Progenitor cell of endocrine pancreas (in vitro differentiated cells): ENCODE measurements at regions not wholly inside any gene's neighbourhood (a gene's known extent, or its start where the extent isn't known, plus 50 kb on each side); places are given as distances from the start of the nearest gene placed in this dataset.

Source experiments
- DNase-seq: peaks from one replicate; pipeline ENCODE4 v3.0.0; 2021; ENCODE audit warnings: low spot score; ENCODE audit not compliant: unreplicated experiment
- H3K27ac Mint-ChIP-seq: 2 replicates; pipeline ENCODE4 v1.8.0; 2021; ENCODE audit warnings: mild to moderate bottlenecking, moderate library complexity, mixed read lengths
- H3K27me3 Mint-ChIP-seq: 2 replicates; pipeline ENCODE4 v1.8.0; 2021; ENCODE audit warnings: mixed read lengths
- H3K36me3 Mint-ChIP-seq: 2 replicates; pipeline ENCODE4 v1.8.0; 2022; ENCODE audit warnings: mixed read lengths; ENCODE audit not compliant: insufficient read depth
- H3K4me1 Mint-ChIP-seq: 2 replicates; pipeline ENCODE4 v1.8.0; 2021; ENCODE audit warnings: low read depth, mixed read lengths
- H3K4me3 Mint-ChIP-seq: 2 replicates; pipeline ENCODE4 v1.8.0; 2021; ENCODE audit warnings: low read depth, mild to moderate bottlenecking, moderate library complexity, mixed read lengths
- H3K9me3 Mint-ChIP-seq: 2 replicates; pipeline ENCODE4 v1.8.0; 2021; ENCODE audit warnings: low read depth, mixed read lengths
- CTCF ChIP-seq: fragments of 200-600 bp; sonication (generic); IDR thresholded peaks from one replicate; pipeline ENCODE4 v1.5.0; 2021; ENCODE audit warnings: antibody characterized with exemption, mild to moderate bottlenecking; ENCODE audit not compliant: unreplicated experiment

GRCh38 chr9:18009902-18010301 is 431.0 kb downstream of the SH3GL2 start:
- Mint-ChIP-seq H3K27ac (no peak overlapping the region), H3K9me3 (no peaks in the 10 kb centered on the region), H3K36me3 (no peaks in the 10 kb centered on the region), H3K4me3 (no peak overlapping the region), H3K4me1 (peaks cover 7% of the 10 kb centered on the region), H3K27me3 (peaks cover 12% of the 10 kb centered on the region)
- no peak for TF ChIP-seq CTCF
- no peak for DNase-seq

DNA sequence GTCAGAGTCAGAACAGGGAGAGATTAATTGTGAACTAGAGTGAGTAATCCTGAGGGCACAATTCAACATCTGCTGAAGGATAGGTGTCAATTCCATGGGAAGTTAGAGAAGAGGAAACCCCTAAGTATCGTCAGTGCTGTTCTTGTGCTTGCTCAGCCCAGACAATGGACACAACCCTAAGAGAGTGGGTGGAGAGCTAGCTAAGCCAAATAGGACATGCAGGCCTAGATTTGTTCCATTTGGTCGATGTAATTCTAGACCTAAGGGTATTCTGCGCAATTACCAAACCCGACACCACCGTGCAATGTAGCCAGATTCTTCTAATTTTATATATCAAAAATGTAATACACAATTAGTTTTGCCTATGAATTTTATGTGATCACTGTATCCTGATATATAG is 431.6 kb downstream of the SH3GL2 start:
- Mint-ChIP-seq H3K27me3 (peaks cover 10% of the 10 kb centered on the region), H3K4me3 (no peak overlapping the region), H3K9me3 (no peaks in the 10 kb centered on the region), H3K27ac (no peak overlapping the region), H3K36me3 (no peaks in the 10 kb centered on the region), H3K4me1 (peaks cover 7% of the 10 kb centered on the region)
- DNase-seq, result no peak
- no peak for TF ChIP-seq CTCF

DNA sequence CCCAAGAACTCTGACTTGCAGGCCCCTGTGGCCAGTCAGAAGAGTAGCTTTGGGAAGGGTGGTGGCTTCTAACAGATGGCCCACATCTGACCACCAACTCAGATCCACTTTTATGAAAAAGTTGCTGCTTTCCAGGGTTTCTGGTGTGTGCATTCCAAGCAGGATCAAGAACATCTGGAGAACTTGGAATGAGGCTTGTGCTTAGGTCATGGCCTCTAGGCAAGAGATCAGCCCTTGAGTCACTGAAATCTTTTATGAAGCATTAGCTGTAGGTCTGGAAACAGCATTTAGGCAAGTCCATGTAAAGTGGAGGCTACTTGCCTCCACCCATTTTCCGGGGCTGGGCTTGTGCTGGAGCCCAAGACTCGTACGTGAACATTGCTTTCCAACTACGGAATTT is 433.3 kb downstream of the SH3GL2 start:
- Mint-ChIP-seq H3K9me3 (no peaks in the 10 kb centered on the region), H3K27ac (no peak overlapping the region), H3K36me3 (no peaks in the 10 kb centered on the region), H3K4me1 (peaks cover 5% of the 10 kb centered on the region), H3K27me3 (peaks cover 10% of the 10 kb centered on the region), H3K4me3 (no peak overlapping the region)
- no peak for TF ChIP-seq CTCF
- no peak for DNase-seq

GRCh38 chr9:18014556-18014955 is 435.7 kb downstream of the SH3GL2 start:
- Mint-ChIP-seq H3K27ac (no peak overlapping the region), H3K4me1 (no peaks in the 10 kb centered on the region), H3K27me3 (peaks cover 13% of the 10 kb centered on the region), H3K36me3 (no peaks in the 10 kb centered on the region), H3K4me3 (no peak overlapping the region), H3K9me3 (peaks cover 5% of the 10 kb centered on the region)
- no peak for TF ChIP-seq CTCF
- DNase-seq, result no peak

- Mint-ChIP-seq H3K27ac (no peak overlapping the region), H3K4me1 (no peaks in the 10 kb centered on the region), H3K4me3 (no peak overlapping the region), H3K27me3 (peaks cover 8% of the 10 kb centered on the region), H3K36me3 (no peaks in the 10 kb centered on the region), H3K9me3 (peaks cover 5% of the 10 kb centered on the region)
- no peak for TF ChIP-seq CTCF
- DNase-seq, result no peak
These were observed 436.2 kb downstream of the SH3GL2 start for GRCh38 chr9:18015116-18015515.
